GM18907 (cell line): ENCODE measurements at regions not wholly inside any gene's neighbourhood (a gene's known extent, or its start where the extent isn't known, plus 50 kb on each side); places are given as distances from the start of the nearest gene placed in this dataset.

Source experiments
- ATAC-seq: cut with Tn5 transposase; IDR thresholded peaks from one replicate; pipeline ENCODE4 v1.9.1; 2021; ENCODE audit warnings: mild to moderate bottlenecking, moderate library complexity; ENCODE audit not compliant: unreplicated experiment

DNA sequence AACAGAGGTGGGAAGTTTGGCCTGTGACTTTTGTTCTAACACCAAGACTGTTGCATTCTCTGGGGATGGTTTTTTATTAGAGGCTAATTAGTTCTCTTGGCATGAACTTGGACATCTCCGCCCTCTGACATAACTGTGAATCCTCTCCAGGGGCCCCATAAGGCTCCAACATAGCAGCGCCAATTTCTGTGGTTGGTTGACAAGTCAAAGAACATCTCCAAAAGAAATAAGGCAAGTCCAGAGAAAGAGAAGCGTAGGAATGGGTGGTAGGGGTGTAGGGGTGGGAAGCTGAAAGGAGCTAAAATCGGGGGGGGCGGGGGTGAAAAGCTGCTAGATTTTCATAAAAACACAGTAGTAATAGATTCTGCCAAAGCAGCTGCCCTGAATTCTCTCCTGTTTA is 81.0 kb upstream of the DAB2 start:
- ATAC-seq, result no peak

DNA sequence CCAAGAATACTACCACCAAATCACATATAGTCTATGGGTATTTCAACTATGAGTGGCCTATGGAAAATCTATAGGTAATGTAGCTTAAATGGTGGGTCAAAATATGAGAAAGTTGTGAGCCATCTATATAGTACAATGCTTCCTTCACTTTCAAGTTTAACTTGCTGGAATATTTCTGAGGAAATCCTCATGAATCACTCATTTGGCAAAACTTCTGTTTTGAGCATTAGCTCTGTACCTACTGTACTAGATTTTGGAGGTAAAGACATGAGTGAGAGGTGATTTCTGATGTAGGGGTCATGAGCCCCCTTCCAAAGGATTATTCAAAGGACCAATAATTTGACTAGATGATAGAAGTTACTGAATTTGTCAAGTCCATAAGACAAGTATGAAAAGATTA is 80.6 kb upstream of the DAB2 start:
- ATAC-seq, result no peak

DNA sequence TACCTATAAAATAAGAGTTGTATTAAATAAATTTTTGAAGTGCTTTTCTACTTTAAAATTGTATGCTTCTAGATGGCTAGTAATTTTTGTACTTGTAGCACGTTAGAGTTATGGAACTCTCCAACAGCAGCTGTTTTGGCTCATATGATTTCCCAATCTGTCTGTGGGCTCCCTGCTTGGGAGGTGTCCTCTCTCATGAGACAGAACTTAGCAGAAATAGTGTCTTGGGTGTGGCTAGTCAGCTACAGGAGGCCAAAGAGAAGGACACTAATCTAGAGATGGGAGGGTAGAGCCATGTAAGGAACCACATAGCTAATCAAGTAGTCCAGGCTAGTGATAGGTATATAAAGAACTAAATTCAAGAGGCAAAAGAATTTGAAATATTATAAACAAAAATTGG is 78.4 kb upstream of the DAB2 start:
- no peak for ATAC-seq

DNA sequence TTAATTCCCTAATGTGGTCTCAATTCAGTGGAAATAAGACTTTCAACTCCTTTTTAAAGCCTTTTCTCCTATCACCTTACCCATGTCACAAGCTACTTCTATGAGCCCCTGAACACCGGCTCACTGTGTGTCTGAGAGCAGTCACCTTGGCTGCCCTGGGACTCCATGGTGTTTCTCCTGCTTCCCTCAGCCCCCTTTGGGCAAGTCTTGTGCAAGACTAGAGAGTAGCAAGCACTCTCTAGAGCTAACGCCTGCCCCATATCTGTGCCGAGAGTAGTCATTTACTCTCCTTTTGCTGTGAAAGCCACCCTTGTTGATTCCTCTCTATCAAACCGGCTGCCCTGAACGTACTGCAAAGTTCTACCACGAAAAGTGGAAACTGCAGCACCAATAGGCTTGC is 77.9 kb upstream of the DAB2 start:
- no peak for ATAC-seq

DNA sequence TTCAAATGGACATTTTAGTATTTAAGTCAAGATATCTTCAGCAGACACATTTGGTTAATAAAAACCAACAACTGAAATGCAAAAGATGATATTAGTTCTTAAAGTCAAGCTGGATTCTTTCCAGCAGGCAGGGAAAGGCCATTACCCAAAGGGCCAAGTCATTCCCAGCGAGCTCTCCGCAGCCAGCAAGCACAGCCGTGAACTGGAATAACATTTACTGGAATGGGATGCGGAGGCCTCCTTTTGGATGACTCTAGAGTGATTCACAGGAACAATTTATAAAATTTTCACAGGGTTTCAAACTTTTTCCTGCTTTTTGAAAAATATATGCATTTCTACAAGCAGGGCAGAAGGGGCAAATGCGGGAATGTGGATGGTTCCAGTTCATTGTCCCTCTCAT is 76.6 kb upstream of the DAB2 start:
- ATAC-seq, result no peak

DNA sequence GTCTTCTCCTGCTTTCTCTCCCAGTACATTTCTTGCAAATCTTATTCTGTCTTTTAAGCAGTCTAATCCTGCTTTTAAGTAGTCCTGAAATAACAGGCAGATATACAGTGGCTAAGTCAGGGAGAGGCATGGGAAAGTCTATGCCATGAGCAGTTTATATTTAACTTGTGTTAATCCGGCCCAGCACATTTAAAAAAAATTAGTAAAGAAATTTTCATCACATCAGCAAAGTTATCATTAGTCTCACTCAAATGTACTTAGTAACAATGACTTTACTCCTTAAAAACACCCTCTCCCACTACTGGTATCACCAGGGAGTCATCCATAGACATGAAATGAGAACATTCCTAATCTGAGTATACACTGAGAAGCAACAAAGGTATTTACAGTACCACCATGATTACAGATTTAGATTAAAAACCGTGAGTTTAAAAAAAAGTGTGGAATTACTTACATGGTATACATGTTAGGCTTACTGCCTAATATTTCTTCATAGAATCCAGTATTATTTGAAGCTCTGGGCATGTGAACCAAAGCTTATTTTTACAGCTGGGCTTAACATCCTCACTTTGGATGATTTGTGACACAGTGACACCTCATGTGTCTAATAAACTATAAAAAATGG is 75.9 kb upstream of the DAB2 start:
- no peak for ATAC-seq

DNA sequence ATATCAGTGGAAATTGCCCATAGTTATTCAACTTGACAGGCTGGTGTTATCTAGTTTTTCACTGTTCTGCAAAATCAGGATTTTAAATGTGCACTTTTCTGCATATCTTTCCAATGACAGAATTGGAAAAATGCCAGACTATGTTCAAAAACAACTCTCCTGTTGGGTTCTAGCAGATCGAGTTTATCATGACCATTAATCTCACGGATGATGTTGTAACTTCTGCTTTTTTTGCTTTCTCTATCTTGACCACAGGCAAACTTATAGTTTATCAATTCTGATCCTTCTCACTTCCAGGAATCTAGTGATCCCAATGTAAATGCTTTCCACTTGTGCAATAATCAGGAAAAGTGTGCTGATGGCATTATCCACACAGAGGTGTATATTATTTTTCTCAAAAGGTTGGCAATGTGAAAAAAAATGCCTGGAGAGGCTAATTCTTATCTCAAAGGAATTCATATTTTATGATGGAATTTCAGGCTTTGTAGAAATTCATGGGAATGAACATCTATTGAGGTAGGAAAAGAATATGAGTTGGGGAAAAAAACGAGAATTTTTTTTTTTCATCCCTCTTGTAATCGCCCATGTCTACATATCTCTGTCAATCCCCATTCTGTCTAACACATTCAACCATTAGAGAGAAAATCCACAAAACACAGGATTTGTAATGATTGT is 73.6 kb upstream of the DAB2 start:
- no peak for ATAC-seq

DNA sequence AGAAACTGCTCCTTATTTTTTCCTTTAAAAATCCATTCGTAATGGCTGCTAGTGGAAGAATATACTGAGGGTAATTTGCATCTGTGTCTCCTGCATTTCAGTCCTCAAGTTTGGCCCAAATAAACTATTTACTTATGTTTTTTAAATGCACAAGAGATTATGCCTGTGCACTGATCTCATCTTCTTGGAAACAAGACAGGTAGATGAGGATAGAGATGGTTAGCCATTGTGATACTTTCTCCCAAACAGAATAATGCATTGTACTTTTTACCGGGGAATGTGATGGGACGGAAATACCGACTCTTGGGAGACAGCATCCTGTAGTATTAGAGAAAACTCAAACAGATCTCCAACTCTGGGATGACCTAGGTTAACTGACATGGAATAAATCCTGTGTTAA is 72.5 kb upstream of the DAB2 start:
- ATAC-seq, result no peak

DNA sequence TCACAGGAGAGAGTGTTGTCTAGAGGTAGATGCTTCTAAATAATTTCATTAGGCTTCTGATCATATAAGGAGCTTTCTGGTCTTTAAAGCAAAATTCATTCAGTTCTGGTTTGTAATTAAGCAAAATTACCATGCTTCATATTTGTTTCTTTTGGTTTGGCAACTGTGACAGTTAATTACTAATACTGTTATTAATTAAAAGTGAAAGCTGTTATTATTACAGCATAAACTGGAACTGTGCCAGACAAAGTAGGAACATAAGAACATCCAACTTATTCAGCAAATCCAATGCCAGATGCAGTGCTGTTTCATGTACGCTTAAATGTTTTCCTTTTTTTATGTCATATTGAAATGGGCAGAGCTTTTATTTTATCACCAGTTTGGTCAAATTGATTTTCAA is 70.4 kb upstream of the DAB2 start:
- no peak for ATAC-seq

DNA sequence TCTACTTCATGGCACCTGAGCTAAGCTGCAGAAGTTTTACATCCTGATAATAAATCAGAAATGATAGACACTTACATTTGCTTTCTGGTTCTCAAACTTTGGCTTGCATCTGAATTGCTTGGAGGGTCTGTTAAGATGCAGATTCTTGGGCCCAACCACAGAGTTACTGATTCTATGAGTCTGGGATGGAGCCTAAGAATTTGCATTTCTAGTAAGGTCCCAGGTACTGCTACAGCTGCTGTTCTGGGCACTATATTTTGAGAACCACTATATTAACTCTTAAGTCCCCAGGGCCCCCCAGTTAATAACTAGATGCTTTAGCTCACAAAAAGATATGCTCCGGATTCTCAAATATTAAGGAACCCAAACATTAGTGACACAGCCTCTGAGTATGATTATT is 69.8 kb upstream of the DAB2 start:
- ATAC-seq, result no peak

DNA sequence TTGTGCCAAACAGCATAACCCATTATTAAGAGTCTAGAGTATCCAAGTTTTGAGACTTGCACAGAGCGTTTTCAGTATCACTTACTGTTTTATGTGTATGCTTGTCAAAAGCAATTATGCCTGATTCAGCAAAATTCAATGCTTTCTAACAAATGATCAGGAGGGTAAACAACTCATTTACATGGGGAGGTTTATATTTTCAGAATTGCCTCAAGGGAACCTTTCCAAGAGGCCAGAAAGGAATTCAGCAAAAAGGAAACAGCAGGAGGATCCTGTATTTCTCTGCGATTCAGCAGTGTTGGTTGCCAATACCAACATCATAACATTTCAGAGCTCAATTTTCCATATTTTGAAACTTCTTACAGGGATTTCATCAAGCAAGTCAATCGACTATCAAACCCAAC is 69.3 kb upstream of the DAB2 start:
- no peak for ATAC-seq

DNA sequence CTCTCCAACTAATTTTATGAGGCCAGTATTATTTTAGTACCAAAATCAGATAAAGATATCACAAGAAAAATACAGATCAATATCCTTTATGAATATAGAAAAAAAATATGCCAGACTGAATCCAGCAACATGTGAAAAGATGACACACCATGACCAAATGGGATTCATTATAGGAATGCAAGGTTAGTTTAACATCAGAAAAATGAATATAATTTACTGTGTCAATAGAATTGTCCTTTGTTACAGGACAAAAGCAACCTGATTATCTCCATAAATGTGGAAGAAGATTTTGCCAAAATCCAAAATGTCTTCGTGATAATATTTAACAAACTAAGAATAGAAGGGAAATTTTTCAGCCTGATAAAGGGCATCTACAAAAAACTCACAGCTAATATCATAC is 66.4 kb upstream of the DAB2 start:
- no peak for ATAC-seq

DNA sequence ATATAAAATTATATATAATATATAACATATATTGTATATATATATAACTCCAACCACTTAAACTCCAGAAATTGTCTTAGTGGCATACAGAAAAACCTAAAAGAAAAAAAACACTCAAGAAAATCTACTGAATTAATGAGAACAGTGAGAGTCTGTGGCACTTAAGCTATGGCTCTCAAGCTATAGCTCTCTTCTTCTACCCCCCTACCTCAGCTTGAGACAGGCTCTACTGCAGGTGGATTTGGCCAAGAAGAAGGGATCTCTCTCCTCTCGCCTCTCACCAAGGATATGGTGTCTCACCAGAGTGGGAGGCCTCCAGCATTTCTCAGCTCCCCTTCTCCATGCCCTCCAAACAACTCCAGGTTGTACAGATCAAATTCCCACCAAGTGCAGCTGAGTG is 64.5 kb upstream of the DAB2 start:
- ATAC-seq, result no peak

DNA sequence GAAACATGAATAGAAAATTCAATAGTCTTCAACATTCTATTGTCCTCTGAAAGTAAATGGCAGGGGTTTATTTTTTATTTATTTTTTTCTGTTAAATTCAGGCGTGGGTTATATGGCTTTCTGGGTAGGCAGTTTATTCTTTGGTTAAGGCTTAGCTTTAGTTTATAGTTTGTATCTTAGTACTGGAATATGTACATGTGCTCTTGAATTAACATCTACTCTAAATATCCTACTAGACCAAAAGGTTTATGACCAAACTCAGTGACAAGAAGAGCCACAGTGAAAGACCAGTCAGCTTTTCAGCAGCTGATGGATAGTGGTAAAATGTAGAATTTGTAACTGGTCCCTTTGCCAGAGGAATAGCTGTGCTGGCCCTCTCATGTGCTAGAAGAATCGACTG is 62.0 kb upstream of the DAB2 start:
- no peak for ATAC-seq

DNA sequence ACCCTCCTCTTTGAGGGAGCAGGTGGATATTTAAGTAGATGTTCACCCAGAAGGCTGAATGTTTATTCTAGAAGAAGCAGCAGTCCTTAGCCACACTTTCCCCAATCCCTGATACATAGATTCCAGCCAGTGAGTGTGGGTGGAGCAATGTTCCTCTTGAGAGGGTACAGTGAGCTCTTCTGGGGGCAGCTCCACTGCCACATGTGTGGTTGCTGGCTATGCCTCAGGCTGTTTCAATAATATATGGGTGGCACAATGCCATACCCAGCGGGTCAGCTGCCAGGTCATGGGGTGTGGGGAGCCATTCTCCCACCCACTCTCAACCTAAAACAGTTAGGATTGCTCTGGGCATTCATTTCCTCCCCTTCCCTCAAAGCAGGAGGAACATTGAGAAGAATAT is 61.6 kb upstream of the DAB2 start:
- ATAC-seq, result no peak

DNA sequence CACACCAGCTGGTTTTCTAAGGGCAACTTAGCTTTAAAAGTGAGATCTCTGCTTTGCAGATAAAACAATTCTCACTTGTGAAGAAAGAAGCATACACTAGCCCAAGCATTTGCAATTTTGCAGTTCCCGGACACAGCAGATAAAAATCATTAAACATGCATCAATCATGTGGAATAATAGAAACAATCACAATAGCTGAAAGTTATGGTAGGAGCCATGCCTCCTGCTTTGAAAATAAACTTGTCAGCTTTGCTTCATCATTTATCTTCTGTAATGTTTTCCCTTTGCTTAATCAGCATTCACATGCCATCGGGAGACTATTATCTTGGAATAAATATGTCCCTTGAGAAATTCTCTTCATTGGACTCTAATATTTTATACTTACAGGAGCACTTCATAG is 60.3 kb upstream of the DAB2 start:
- ATAC-seq, result no peak

DNA sequence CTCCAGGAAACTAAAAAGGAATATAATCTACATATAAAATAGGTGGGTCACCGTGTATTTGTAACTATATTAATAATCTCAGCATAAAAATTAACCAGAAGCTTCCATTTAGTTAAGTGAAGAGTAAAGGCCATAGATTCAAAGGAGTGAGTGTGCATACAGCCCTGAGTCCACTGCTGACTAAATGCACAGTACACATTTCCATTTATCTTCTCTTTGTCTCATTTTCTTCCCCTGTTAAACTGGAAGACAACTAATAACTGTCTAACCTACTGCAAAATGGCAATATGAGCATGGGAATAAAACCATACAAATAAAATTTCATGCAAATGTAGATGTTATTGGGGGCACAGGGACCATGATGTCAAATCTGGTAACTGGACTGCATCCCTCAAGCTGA is 59.9 kb upstream of the DAB2 start:
- ATAC-seq, result no peak

DNA sequence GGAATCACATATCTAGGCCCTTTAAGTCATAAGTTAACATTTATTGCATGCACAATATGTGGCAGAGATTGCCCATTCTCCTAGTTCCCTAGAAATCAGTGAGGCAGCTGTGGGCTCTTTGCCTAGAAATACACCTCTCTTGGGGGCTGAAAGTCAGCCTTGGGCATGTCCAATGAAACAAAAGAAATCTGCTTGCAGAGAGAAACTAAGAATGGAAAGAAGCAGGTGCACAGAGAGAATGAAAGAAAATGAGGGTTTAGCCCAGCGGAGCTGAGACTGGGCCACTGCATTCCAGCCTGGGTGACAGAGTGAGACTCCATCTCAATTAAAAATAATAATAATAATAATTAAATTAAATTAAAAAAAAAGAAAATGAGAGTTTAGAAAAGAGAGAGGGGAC is 57.3 kb upstream of the DAB2 start:
- ATAC-seq, result no peak

DNA sequence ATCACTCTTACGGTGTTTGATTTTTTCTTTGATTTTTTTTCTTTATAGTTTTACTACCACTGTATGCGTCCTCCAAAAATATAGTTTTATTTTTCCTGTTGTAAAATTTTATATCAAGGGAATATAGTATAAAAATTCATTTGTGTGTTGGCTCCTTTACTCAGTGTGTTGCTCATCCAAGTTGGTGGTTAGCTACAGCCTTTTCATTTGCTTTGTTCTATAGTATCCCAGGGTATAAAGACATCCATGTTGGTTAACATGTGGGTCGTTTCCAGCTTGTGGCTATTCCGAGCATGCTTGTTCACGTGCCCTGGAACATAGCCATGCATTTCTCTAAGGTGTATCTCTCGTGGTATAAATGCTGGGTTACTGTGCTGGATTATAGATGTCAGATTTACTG is 54.8 kb upstream of the DAB2 start:
- no peak for ATAC-seq

DNA sequence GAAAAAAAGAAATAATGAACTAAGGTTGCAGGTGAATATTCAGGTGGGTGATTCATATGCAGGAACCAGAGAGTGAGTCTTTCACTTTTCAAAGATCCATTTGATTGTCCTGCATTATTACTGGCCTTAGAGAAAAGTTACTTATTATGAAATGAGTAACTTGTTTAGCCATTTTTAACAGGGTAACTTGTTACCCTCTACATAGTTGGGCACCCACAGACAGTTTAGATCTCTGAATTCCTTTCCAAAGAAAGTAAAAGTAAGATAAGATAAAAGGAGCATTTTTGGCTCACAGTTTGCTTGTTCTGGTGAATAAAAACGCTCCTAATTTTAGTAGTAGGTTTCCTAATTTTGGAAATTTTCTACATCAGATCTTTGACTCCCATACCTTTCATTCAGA is 54.1 kb upstream of the DAB2 start:
- ATAC-seq, result no peak

DNA sequence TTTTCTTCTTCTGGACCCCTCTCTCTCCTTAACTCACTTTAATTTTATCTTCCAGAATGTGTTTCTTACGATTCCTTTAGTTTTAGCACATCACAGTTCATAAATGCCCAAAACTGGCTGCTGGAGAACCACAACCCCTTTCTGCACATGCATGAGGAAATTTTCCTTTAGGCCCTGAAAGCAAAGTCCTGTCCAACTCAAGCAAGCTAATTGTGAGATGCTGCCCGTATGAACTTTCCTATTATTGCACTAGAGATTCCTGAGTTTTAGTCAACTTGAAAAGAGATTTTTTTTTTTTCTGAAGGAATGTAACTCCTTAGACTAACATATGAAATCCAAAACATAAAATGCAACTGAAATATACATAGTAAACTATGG is 52.1 kb upstream of the DAB2 start:
- ATAC-seq, result no peak

DNA sequence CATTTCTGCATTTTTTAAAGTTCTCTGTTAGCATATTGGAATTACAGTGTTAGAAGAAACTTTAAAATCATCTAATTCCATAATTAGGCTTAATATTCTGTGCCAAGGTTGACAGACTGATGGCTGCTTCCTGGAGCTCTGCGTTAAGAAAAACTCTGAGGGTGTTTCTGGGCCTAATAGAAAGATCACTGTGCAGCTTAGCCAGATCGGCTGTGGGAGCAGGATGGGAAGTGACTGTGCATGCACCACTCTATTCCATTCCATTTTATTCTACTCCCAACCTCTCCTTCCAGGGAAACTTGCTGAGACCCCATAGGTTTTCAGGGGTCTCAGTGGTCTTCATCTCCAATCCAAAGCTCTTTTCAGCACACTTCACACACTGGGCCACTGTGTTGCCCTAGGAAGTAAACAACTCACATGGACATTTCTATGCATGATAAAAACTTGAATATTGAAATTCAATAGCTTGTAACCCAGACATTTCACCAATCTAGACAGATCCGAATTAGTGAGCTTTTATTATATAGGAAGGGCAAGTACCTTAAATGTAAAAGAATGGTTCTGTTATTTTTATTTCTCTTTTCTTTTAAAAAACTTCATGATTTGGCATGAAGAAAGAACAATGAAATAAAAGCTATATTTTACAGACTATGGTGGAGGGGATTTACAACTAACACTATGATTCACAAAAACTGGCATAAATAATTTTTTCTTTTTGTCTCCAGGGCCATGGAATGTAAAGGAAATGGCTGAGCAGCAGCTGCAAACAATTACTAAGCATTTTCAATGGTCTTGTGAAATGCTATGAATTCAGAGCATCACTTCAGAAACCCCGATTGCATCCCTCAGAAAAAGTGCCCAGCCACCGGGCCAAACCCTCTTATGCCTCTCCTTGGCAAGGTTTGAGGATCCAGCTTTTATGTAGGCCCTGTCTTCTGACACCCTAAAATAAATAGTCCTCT is 51.4 kb upstream of the DAB2 start:
- no peak for ATAC-seq
